ENCODE measurements at regions not wholly inside any gene's neighbourhood (a gene's known extent, or its start where the extent isn't known, plus 50 kb on each side); places are given as distances from the start of the nearest gene placed in this dataset.

- Mint-ChIP-seq H3K9me3 (ENCODE audit: unreplicated experiment) (no peaks in the 10 kb centered on the region), H3K4me1 (ENCODE audit: low read depth, unreplicated experiment) (no peaks in the 10 kb centered on the region), H3K27me3 (ENCODE audit: unreplicated experiment) (no peaks in the 10 kb centered on the region), H3K4me3 (ENCODE audit: unreplicated experiment) (no peak overlapping the region), H3K27ac (ENCODE audit: unreplicated experiment) (no peak overlapping the region), H3K36me3 (ENCODE audit: unreplicated experiment) (no peaks in the 10 kb centered on the region)
- TF ChIP-seq, protein P1, sequence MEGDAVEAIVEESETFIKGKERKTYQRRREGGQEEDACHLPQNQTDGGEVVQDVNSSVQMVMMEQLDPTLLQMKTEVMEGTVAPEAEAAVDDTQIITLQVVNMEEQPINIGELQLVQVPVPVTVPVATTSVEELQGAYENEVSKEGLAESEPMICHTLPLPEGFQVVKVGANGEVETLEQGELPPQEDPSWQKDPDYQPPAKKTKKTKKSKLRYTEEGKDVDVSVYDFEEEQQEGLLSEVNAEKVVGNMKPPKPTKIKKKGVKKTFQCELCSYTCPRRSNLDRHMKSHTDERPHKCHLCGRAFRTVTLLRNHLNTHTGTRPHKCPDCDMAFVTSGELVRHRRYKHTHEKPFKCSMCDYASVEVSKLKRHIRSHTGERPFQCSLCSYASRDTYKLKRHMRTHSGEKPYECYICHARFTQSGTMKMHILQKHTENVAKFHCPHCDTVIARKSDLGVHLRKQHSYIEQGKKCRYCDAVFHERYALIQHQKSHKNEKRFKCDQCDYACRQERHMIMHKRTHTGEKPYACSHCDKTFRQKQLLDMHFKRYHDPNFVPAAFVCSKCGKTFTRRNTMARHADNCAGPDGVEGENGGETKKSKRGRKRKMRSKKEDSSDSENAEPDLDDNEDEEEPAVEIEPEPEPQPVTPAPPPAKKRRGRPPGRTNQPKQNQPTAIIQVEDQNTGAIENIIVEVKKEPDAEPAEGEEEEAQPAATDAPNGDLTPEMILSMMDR (IDR thresholded peaks at IDR 0.05; ENCODE audit: partially characterized antibody, unreplicated experiment) = no peak
- DNase-seq = no peak
These were observed 346.4 kb upstream of the NPSR1 start for GRCh38 chr7:34311591-34311990.

DNA sequence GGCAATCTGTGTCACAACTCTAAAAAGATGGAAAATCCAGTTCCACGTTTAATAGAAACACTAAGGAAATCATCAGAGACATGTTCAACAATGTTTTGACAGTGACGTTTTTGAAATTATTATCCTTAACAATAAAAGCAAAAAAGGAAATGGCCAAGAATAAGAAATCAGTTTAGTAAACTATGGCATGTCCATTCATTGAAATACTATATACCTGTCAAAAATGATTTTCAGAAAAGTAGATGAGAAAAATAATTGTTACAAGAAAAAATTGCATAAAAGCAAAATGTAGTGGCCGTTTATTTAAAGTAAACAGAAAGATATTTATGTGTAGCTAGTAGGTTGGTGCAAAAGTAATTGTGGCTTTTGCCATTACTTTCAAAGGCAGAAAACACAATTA lies 345.4 kb upstream of the NPSR1 start:
- no peak for DNase-seq
- Mint-ChIP-seq H3K27me3 (ENCODE audit: unreplicated experiment) (no peaks in the 10 kb centered on the region), H3K9me3 (ENCODE audit: unreplicated experiment) (no peaks in the 10 kb centered on the region), H3K4me1 (ENCODE audit: low read depth, unreplicated experiment) (no peaks in the 10 kb centered on the region), H3K27ac (ENCODE audit: unreplicated experiment) (no peak overlapping the region), H3K36me3 (ENCODE audit: unreplicated experiment) (no peaks in the 10 kb centered on the region), H3K4me3 (ENCODE audit: unreplicated experiment) (no peak overlapping the region)
- TF ChIP-seq, protein P1 (IDR thresholded peaks at IDR 0.05; ENCODE audit: partially characterized antibody, unreplicated experiment) = no peak

DNA sequence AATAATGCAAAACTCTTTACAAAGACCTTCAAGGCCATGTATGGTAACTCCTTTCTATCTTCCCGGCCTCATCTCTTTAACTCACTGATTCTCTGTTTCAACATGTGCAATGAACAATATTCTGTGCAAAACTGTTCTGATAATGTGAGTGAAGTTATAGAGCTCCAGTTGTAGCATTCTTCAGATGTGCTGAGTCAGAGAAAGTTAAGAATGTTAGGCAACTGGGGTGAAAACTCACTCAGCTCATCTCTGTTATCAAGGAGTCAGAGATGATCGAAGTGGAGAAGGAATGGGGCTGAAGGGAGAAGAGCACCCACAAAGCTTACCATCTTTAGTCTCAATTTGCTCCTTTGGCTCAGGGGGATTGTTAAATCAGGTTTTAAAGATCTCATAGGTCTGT lies 344.7 kb upstream of the NPSR1 start:
- Mint-ChIP-seq H3K27ac (ENCODE audit: unreplicated experiment) (no peak overlapping the region), H3K36me3 (ENCODE audit: unreplicated experiment) (no peaks in the 10 kb centered on the region), H3K4me3 (ENCODE audit: unreplicated experiment) (no peak overlapping the region), H3K9me3 (ENCODE audit: unreplicated experiment) (no peaks in the 10 kb centered on the region), H3K27me3 (ENCODE audit: unreplicated experiment) (no peaks in the 10 kb centered on the region), H3K4me1 (ENCODE audit: low read depth, unreplicated experiment) (no peaks in the 10 kb centered on the region)
- DNase-seq = no peak
- TF ChIP-seq, protein P1 (IDR thresholded peaks at IDR 0.05; ENCODE audit: partially characterized antibody, unreplicated experiment) = no peak

- TF ChIP-seq, protein P1 (IDR thresholded peaks at IDR 0.05; ENCODE audit: partially characterized antibody, unreplicated experiment) = no peak
- no peak overlapping the region for H3K4me3 Mint-ChIP-seq (ENCODE audit: unreplicated experiment)
- no peaks in the 10 kb centered on the region for H3K4me1 Mint-ChIP-seq (ENCODE audit: low read depth, unreplicated experiment)
- no peaks in the 10 kb centered on the region for H3K27me3 Mint-ChIP-seq (ENCODE audit: unreplicated experiment)
- no peak for DNase-seq
- no peaks in the 10 kb centered on the region for H3K36me3 Mint-ChIP-seq (ENCODE audit: unreplicated experiment)
- no peaks in the 10 kb centered on the region for H3K9me3 Mint-ChIP-seq (ENCODE audit: unreplicated experiment)
- H3K27ac Mint-ChIP-seq (ENCODE audit: unreplicated experiment) = no peak overlapping the region
These were observed 343.0 kb upstream of the NPSR1 start for GRCh38 chr7:34315032-34315431.

DNA sequence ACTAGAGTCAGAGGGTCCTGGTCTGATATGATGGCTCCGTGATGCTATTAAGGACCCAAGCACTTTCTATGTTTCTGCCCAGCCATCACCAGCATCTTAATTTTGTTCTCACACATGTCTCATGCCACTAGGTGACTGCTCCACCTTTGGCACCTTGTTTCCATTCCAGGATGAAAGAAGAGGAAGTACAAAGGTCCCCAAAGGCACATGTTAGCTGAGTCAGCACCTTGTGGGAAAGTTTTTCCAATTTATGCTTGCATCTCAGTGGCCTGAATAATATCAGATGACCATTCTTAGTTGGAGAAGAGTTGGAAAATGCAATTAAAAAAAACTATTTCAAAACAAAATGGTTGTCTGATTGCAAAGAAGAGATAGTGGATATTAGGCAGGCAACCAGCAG lies 341.0 kb upstream of the NPSR1 start:
- Mint-ChIP-seq H3K27ac (ENCODE audit: unreplicated experiment) (no peak overlapping the region), H3K27me3 (ENCODE audit: unreplicated experiment) (no peaks in the 10 kb centered on the region), H3K4me1 (ENCODE audit: low read depth, unreplicated experiment) (no peaks in the 10 kb centered on the region), H3K9me3 (ENCODE audit: unreplicated experiment) (no peaks in the 10 kb centered on the region), H3K36me3 (ENCODE audit: unreplicated experiment) (no peaks in the 10 kb centered on the region), H3K4me3 (ENCODE audit: unreplicated experiment) (no peak overlapping the region)
- no peak for DNase-seq
- TF ChIP-seq, protein P1 (IDR thresholded peaks at IDR 0.05; ENCODE audit: partially characterized antibody, unreplicated experiment) = no peak

Data from glutamatergic neuron (in vitro differentiated cells).